ENCODE measurements at regions not wholly inside any gene's neighbourhood (a gene's known extent, or its start where the extent isn't known, plus 50 kb on each side); places are given as distances from the start of the nearest gene placed in this dataset.
"Not testable (repeated sequence)": the region's sequence is repeated elsewhere in the genome, so short reads cannot be mapped to it uniquely, and the experiment has no call there.

- Histone ChIP-seq H2BK120ac (ENCODE audit: insufficient read depth, low read length, poor library complexity) (no peak overlapping the region), H3K27me3 (ENCODE audit: insufficient read depth, low read length) (no peaks in the 10 kb centered on the region), H3K79me1 (ENCODE audit: low read length) (no peaks in the 10 kb centered on the region), H3K79me2 (ENCODE audit: control insufficient read depth, insufficient read depth, low read length, poor library complexity) (no peaks in the 10 kb centered on the region), H4K8ac (ENCODE audit: low read depth, low read length) (no peak overlapping the region), H3K4ac (ENCODE audit: low read depth, low read length) (no peak overlapping the region), H4K91ac (ENCODE audit: low read depth, low read length) (no peak overlapping the region), H3K27ac (ENCODE audit: low read depth, low read length) (no peak overlapping the region), H4K12ac (ENCODE audit: low read depth, low read length) (no peak overlapping the region), H3K36me3 (ENCODE audit: control insufficient read depth in 1 of 2, insufficient read depth in 2 of 2, low read length in 2 of 2) (no peaks in the 10 kb centered on the region), H3K23ac (ENCODE audit: low read length) (no peak overlapping the region), H3K14ac (ENCODE audit: low read length) (no peak overlapping the region), H2BK12ac (ENCODE audit: low read length) (no peak overlapping the region), H2BK5ac (ENCODE audit: low read depth, low read length, poor library complexity) (no peak overlapping the region), H2AFZ (ENCODE audit: insufficient read depth, low read length, poor library complexity) (no peak overlapping the region), H3K9me3 (ENCODE audit: insufficient read depth, low read depth, low read length) (no peaks in the 10 kb centered on the region), H3K4me1 (ENCODE audit: control insufficient read depth in 1 of 2, insufficient read depth in 2 of 2, low read length in 2 of 2) (no peaks in the 10 kb centered on the region), H3K18ac (ENCODE audit: low read length) (no peak overlapping the region), H3K4me2 (ENCODE audit: low read length) (no peak overlapping the region), H3K9ac (ENCODE audit: low read length) (no peak overlapping the region), H2AK5ac (ENCODE audit: low read length) (no peak overlapping the region), H3K4me3 (ENCODE audit: low read depth, low read length) (no peak overlapping the region)
- no CpG with 5 or more reads among the region's 2 CpGs for WGBS (ENCODE audit: extremely low coverage, insufficient coverage, insufficient read length)
- DNase-seq = peak in 1 of 2 donors; percentile 53
These were observed 92.9 kb downstream of the ZNF467 start for GRCh38 chr7:149680331-149681025.

DNA sequence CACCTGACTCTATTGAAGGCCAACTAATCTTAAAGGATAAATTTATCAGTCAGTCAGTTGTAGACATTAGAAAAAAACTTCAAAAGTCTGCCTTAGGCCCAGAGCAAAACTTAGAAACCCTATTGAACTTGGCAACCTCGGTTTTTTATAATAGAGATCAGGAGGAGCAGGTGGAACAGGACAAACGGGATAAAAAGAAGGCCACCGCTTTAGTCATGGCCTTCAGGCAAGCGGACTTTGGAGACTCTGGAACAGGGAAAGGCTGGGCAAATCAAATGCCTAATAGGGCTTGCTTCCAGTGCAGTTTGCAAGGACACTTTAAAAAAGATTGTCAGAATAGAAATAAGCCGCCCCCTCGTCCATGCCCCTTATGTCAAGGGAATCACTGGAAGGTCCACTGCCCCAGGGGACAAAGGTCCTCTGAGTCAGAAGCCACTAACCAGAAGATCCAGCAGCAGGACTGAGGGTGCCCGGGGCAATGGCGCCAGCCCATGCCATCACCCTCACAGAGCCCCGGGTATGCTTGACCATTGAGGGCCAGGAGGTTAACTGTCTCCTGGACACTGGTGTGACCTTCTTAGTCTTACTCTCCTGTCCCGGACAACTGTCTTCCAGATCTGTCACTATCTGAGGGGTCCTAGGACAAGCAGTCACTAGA is 98.5 kb downstream of the ZNF467 start:
- not testable (repeated sequence) for H4K12ac ChIP-seq (ENCODE audit: low read depth, low read length); H3K4ac ChIP-seq (ENCODE audit: low read depth, low read length); H2BK12ac ChIP-seq (ENCODE audit: low read length); H3K4me1 ChIP-seq (ENCODE audit: control insufficient read depth in 1 of 2, insufficient read depth in 2 of 2, low read length in 2 of 2); H4K8ac ChIP-seq (ENCODE audit: low read depth, low read length); H3K4me3 ChIP-seq (ENCODE audit: low read depth, low read length); H3K14ac ChIP-seq (ENCODE audit: low read length); H3K9me3 ChIP-seq (ENCODE audit: insufficient read depth, low read depth, low read length); H3K79me1 ChIP-seq (ENCODE audit: low read length); H2AK5ac ChIP-seq (ENCODE audit: low read length); H3K9ac ChIP-seq (ENCODE audit: low read length); H3K27me3 ChIP-seq (ENCODE audit: insufficient read depth, low read length); H2BK5ac ChIP-seq (ENCODE audit: low read depth, low read length, poor library complexity); H4K91ac ChIP-seq (ENCODE audit: low read depth, low read length); H2AFZ ChIP-seq (ENCODE audit: insufficient read depth, low read length, poor library complexity); H2BK120ac ChIP-seq (ENCODE audit: insufficient read depth, low read length, poor library complexity); H3K18ac ChIP-seq (ENCODE audit: low read length); H3K4me2 ChIP-seq (ENCODE audit: low read length); H3K23ac ChIP-seq (ENCODE audit: low read length); H3K27ac ChIP-seq (ENCODE audit: low read depth, low read length); H3K79me2 ChIP-seq (ENCODE audit: control insufficient read depth, insufficient read depth, low read length, poor library complexity); H3K36me3 ChIP-seq (ENCODE audit: control insufficient read depth in 1 of 2, insufficient read depth in 2 of 2, low read length in 2 of 2)
- peak; percentile 56 to 68 for DNase-seq
- no CpG with 5 or more reads among the region's 10 CpGs for WGBS (ENCODE audit: extremely low coverage, insufficient coverage, insufficient read length)

DNA sequence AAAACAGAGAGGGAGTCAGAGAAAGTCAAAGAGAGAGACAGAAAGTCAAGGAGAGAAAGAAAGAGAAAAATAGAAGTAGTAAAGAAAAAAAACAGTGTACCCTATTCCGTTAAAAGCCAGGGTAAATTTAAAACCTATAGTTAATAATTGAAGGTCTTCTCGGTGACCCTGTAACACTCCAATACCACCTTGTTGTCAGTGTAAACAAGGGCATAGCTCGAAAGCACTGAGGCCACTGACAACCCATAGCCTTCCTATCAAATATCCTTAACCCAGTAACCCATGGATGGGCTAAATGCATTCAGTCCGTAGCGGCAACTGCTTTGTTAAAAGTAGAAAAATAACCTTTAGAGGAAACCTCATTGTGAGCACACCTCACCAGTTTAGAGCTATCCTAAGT is 100.4 kb downstream of the ZNF467 start:
- WGBS (ENCODE audit: extremely low coverage, insufficient coverage, insufficient read length) = no CpG with 5 or more reads among the region's 5 CpGs
- Histone ChIP-seq H3K4ac (ENCODE audit: low read depth, low read length) (no peak overlapping the region), H3K9me3 (ENCODE audit: insufficient read depth, low read depth, low read length) (no peaks in the 10 kb centered on the region), H3K36me3 (ENCODE audit: control insufficient read depth in 1 of 2, insufficient read depth in 2 of 2, low read length in 2 of 2) (no peaks in the 10 kb centered on the region), H3K4me3 (ENCODE audit: low read depth, low read length) (no peak overlapping the region), H4K12ac (ENCODE audit: low read depth, low read length) (no peak overlapping the region), H3K14ac (ENCODE audit: low read length) (no peak overlapping the region), H2BK5ac (ENCODE audit: low read depth, low read length, poor library complexity) (no peak overlapping the region), H2BK12ac (ENCODE audit: low read length) (no peak overlapping the region), H3K27ac (ENCODE audit: low read depth, low read length) (no peak overlapping the region), H2AK5ac (ENCODE audit: low read length) (no peak overlapping the region), H4K91ac (ENCODE audit: low read depth, low read length) (no peak overlapping the region), H4K8ac (ENCODE audit: low read depth, low read length) (no peak overlapping the region), H3K9ac (ENCODE audit: low read length) (no peak overlapping the region), H3K27me3 (ENCODE audit: insufficient read depth, low read length) (no peaks in the 10 kb centered on the region), H3K18ac (ENCODE audit: low read length) (no peak overlapping the region), H3K4me1 (ENCODE audit: control insufficient read depth in 1 of 2, insufficient read depth in 2 of 2, low read length in 2 of 2) (no peaks in the 10 kb centered on the region), H3K79me2 (ENCODE audit: control insufficient read depth, insufficient read depth, low read length, poor library complexity) (no peaks in the 10 kb centered on the region), H3K23ac (ENCODE audit: low read length) (no peak overlapping the region), H3K79me1 (ENCODE audit: low read length) (no peaks in the 10 kb centered on the region), H2BK120ac (ENCODE audit: insufficient read depth, low read length, poor library complexity) (no peak overlapping the region), H3K4me2 (ENCODE audit: low read length) (no peak overlapping the region), H2AFZ (ENCODE audit: insufficient read depth, low read length, poor library complexity) (no peak overlapping the region)
- no peak for DNase-seq

DNA sequence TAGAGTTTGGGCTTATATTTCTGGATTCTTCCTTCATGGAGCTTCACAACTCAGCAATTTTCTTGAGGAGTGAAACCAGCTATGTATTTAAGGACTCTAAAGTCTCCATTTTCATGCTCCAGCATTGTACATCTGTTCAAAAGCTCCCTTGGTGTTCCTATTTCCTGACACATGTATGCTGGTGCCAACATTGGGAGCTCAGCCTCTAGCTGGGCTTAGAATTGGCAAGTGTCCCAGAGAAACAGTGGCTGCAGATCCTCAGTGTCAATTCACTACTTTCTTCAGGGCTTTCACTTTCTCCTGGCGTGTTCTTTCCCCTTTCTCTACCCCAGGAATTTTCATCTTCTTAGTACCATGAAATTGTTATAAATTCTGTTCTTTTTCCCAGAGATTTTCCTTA is 103.1 kb downstream of the ZNF467 start:
- H2BK12ac ChIP-seq (ENCODE audit: low read length) = no peak overlapping the region
- H3K4ac ChIP-seq (ENCODE audit: low read depth, low read length) = no peak overlapping the region
- no peak for DNase-seq
- H3K4me2 ChIP-seq (ENCODE audit: low read length) = no peak overlapping the region
- H3K4me1 ChIP-seq (ENCODE audit: control insufficient read depth in 1 of 2, insufficient read depth in 2 of 2, low read length in 2 of 2) = peaks cover 3% of the 10 kb centered on the region in 2 experiments
- H2BK120ac ChIP-seq (ENCODE audit: insufficient read depth, low read length, poor library complexity) = no peak overlapping the region
- no peak overlapping the region for H4K91ac ChIP-seq (ENCODE audit: low read depth, low read length)
- no peaks in the 10 kb centered on the region for H3K79me2 ChIP-seq (ENCODE audit: control insufficient read depth, insufficient read depth, low read length, poor library complexity)
- no peaks in the 10 kb centered on the region for H3K9me3 ChIP-seq (ENCODE audit: insufficient read depth, low read depth, low read length)
- no peaks in the 10 kb centered on the region for H3K79me1 ChIP-seq (ENCODE audit: low read length)
- no peak overlapping the region for H4K8ac ChIP-seq (ENCODE audit: low read depth, low read length)
- no peak overlapping the region for H2AFZ ChIP-seq (ENCODE audit: insufficient read depth, low read length, poor library complexity)
- H3K9ac ChIP-seq (ENCODE audit: low read length) = no peak overlapping the region
- no peaks in the 10 kb centered on the region for H3K27me3 ChIP-seq (ENCODE audit: insufficient read depth, low read length)
- H3K4me3 ChIP-seq (ENCODE audit: low read depth, low read length) = no peak overlapping the region
- H3K23ac ChIP-seq (ENCODE audit: low read length) = no peak overlapping the region
- WGBS (ENCODE audit: extremely low coverage, insufficient coverage, insufficient read length) = no CpG with 5 or more reads among the region's 1 CpG
- no peaks in the 10 kb centered on the region for H3K36me3 ChIP-seq (ENCODE audit: control insufficient read depth in 1 of 2, insufficient read depth in 2 of 2, low read length in 2 of 2)
- no peak overlapping the region for H3K27ac ChIP-seq (ENCODE audit: low read depth, low read length)
- no peak overlapping the region for H2AK5ac ChIP-seq (ENCODE audit: low read length)
- H2BK5ac ChIP-seq (ENCODE audit: low read depth, low read length, poor library complexity) = no peak overlapping the region
- H3K18ac ChIP-seq (ENCODE audit: low read length) = no peak overlapping the region
- H4K12ac ChIP-seq (ENCODE audit: low read depth, low read length) = no peak overlapping the region
- no peak overlapping the region for H3K14ac ChIP-seq (ENCODE audit: low read length)

Data from trophoblast cell (in vitro differentiated cells and primary cell).